Liver (tissue), 8 donors: ENCODE measurements at regions not wholly inside any gene's neighbourhood (a gene's known extent, or its start where the extent isn't known, plus 50 kb on each side); places are given as distances from the start of the nearest gene placed in this dataset.

ENCODE experiments used
- DNase-seq: peaks from one replicate; pipeline ENCODE4 v3.0.0-alpha.2; 2017; ENCODE audit warnings: low spot score
- H3K27ac ChIP-seq, 2 donors: one replicate each; pipeline ENCODE4 v1.7.0; 2013; ENCODE audit warnings: inconsistent platforms in 2 of 2, low read length in 2 of 2, control low read depth in 1 of 2, low read depth in 1 of 2, mild to moderate bottlenecking in 1 of 2
- H3K27me3 ChIP-seq, 4 donors: one replicate each; pipeline versions ENCODE4 v1.6.1 to v1.7.0; 2013; ENCODE audit warnings: low read length in 3 of 4, inconsistent platforms in 1 of 4, mild to moderate bottlenecking in 1 of 4, moderate library complexity in 1 of 4; ENCODE audit not compliant: control insufficient read depth in 4 of 4, insufficient read depth in 4 of 4
- H3K36me3 ChIP-seq, 4 donors: one replicate each; pipeline versions ENCODE4 v1.6.1 to v1.7.0; 2013; ENCODE audit warnings: low read length in 3 of 4, mild to moderate bottlenecking in 3 of 4, low read depth in 1 of 4, moderate library complexity in 1 of 4; ENCODE audit not compliant: control insufficient read depth in 4 of 4, insufficient read depth in 3 of 4
- H3K4me1 ChIP-seq, 4 donors: one replicate each; pipeline versions ENCODE4 v1.6.1 to v1.7.0; 2013; ENCODE audit warnings: low read length in 3 of 4, mild to moderate bottlenecking in 3 of 4, moderate library complexity in 1 of 4; ENCODE audit not compliant: control insufficient read depth in 4 of 4, insufficient read depth in 4 of 4
- H3K4me3 ChIP-seq, 3 donors: one replicate each; pipeline versions ENCODE4 v1.6.1 to v1.7.0; 2013; ENCODE audit warnings: low read length in 3 of 3, control low read depth in 1 of 3, low read depth in 1 of 3, mild to moderate bottlenecking in 1 of 3
- H3K9ac ChIP-seq, 2 donors: one replicate each; pipeline ENCODE4 v1.7.0; 2013; ENCODE audit warnings: low read length in 2 of 2, mild to moderate bottlenecking in 2 of 2, moderate library complexity in 2 of 2, control low read depth in 1 of 2, low read depth in 1 of 2
- H3K9me3 ChIP-seq, 4 donors: one replicate each; pipeline versions ENCODE4 v1.6.1 to v1.7.0; 2013; ENCODE audit warnings: low read length in 3 of 4; ENCODE audit not compliant: control insufficient read depth in 4 of 4
- EGR1 ChIP-seq, 2 donors: IDR thresholded peaks; 2 replicates each; pipeline ENCODE4 v1.6.1; 2016 to 2018; ENCODE audit warnings: antibody characterized with exemption in 2 of 2, low read depth in 2 of 2
- FOXA2 ChIP-seq: IDR thresholded peaks from 2 replicates; pipeline ENCODE4 v1.6.1; 2016; ENCODE audit warnings: antibody characterized with exemption
- GABPA ChIP-seq, 2 donors: IDR thresholded peaks in 1 of 2; conservative IDR thresholded peaks in 1 of 2; 2 replicates each; pipeline ENCODE4 v1.6.1; 2016; ENCODE audit warnings: antibody characterized with exemption in 2 of 2, mild to moderate bottlenecking in 1 of 2, moderate library complexity in 1 of 2
- HNF4A ChIP-seq, 2 donors: conservative IDR thresholded peaks; 2 replicates each; pipeline ENCODE4 v1.6.1; 2016; ENCODE audit warnings: antibody characterized with exemption in 2 of 2, mild to moderate bottlenecking in 2 of 2
- HNF4G ChIP-seq: IDR thresholded peaks from 2 replicates; pipeline ENCODE4 v1.6.1; 2016; ENCODE audit warnings: antibody characterized with exemption
- JUND ChIP-seq, 2 donors: IDR thresholded peaks; 2 replicates each; pipeline ENCODE4 v1.6.1; 2016; ENCODE audit warnings: antibody characterized with exemption in 2 of 2
- NR2F2 ChIP-seq: IDR thresholded peaks from 2 replicates; pipeline ENCODE4 v1.6.1; 2016; ENCODE audit warnings: antibody characterized with exemption
- RAD21 ChIP-seq, 2 donors: IDR thresholded peaks; 2 replicates each; pipeline ENCODE4 v1.6.1; 2016; ENCODE audit warnings: antibody characterized with exemption in 2 of 2, mild to moderate bottlenecking in 2 of 2
- SP1 ChIP-seq: IDR thresholded peaks from 2 replicates; pipeline ENCODE4 v1.6.1; 2018; ENCODE audit warnings: antibody characterized with exemption, mild to moderate bottlenecking
- TAF1 ChIP-seq: conservative IDR thresholded peaks from 2 replicates; pipeline ENCODE4 v1.6.1; 2016; ENCODE audit warnings: antibody characterized with exemption, mild to moderate bottlenecking
- YY1 ChIP-seq: IDR thresholded peaks from 2 replicates; pipeline ENCODE4 v1.6.1; 2016; ENCODE audit warnings: antibody characterized with exemption, mild to moderate bottlenecking
- WGBS: extraction: QIAGEN DNeasy Blood & Tissue Kit; methylation state at CpG from one replicate; pipeline ENCODE4 v1.1.7; 2013; 5-methylcytosine and 5-hydroxymethylcytosine counted together
- TF ChIP-seq, protein P1 (sequence below): fragments of 150-350 bp; IDR thresholded peaks from 2 replicates; pipeline ENCODE4 v1.5.1; 2017; ENCODE audit warnings: improper control_type of control experiment, low read depth, low read length; ENCODE audit not compliant: missing input control
- TF ChIP-seq, protein P2 (sequence below): IDR thresholded peaks from 2 replicates; pipeline ENCODE4 v1.6.1; 2016; ENCODE audit warnings: antibody characterized with exemption
- TF ChIP-seq, protein P3 (sequence below): IDR thresholded peaks from 2 replicates; pipeline ENCODE4 v1.6.1; 2016; ENCODE audit warnings: antibody characterized with exemption
- TF ChIP-seq, protein P4 (sequence below): IDR thresholded peaks from 2 replicates; pipeline ENCODE4 v1.6.1; 2016; ENCODE audit warnings: antibody characterized with exemption
- TF ChIP-seq, protein P5 (sequence below): IDR thresholded peaks from 2 replicates; pipeline ENCODE4 v1.6.1; 2016; ENCODE audit warnings: antibody characterized with exemption, mild to moderate bottlenecking
- donor health status: healthy.
- donor health status: healthy.
- donor health status: healthy.
- donor health status: healthy.
- donor health status: healthy.

DNA sequence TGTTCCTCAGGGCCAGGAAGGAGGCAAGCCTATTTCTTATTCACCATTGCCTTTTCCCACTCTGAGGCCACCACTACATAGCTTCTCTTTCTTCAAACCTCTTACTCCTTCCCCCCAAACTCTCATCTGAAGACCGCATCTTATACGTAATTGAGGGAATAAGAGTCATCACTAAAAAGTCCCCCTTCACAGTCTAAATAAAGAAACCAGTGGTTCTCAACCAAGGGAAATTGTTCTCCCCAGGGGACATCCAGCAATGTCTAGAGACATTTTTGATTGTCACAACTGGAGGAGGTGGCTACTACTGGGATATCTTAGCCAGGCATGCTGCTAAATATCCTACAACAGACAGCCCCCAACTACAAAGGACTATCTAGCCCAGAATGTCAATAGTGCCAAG, 327.6 kb upstream of the CNR1 start:
- no peaks in the 10 kb centered on the region for H3K27me3 ChIP-seq
- no peak for TF ChIP-seq FOXA2
- TF ChIP-seq EGR1 (IDR thresholded peaks at IDR 0.05; ENCODE audit: low read depth in 2 of 2), result no peak
- TF ChIP-seq GABPA (IDR thresholded peaks at IDR 0.05 in 1 of 2, conservative IDR thresholded peaks at IDR 0.05 in 1 of 2), result no peak
- TF ChIP-seq TAF1, result no peak
- TF ChIP-seq, protein P1, sequence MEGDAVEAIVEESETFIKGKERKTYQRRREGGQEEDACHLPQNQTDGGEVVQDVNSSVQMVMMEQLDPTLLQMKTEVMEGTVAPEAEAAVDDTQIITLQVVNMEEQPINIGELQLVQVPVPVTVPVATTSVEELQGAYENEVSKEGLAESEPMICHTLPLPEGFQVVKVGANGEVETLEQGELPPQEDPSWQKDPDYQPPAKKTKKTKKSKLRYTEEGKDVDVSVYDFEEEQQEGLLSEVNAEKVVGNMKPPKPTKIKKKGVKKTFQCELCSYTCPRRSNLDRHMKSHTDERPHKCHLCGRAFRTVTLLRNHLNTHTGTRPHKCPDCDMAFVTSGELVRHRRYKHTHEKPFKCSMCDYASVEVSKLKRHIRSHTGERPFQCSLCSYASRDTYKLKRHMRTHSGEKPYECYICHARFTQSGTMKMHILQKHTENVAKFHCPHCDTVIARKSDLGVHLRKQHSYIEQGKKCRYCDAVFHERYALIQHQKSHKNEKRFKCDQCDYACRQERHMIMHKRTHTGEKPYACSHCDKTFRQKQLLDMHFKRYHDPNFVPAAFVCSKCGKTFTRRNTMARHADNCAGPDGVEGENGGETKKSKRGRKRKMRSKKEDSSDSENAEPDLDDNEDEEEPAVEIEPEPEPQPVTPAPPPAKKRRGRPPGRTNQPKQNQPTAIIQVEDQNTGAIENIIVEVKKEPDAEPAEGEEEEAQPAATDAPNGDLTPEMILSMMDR, result no peak
- TF ChIP-seq, protein P2, sequence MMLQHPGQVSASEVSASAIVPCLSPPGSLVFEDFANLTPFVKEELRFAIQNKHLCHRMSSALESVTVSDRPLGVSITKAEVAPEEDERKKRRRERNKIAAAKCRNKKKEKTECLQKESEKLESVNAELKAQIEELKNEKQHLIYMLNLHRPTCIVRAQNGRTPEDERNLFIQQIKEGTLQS, result no peak
- TF ChIP-seq, protein P3, sequence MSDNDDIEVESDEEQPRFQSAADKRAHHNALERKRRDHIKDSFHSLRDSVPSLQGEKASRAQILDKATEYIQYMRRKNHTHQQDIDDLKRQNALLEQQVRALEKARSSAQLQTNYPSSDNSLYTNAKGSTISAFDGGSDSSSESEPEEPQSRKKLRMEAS, result no peak
- TF ChIP-seq HNF4G, result no peak
- WGBS, result 83% methylated on average over 2 of the region's 2 CpGs
- no peaks in the 10 kb centered on the region for H3K9me3 ChIP-seq
- no peaks in the 10 kb centered on the region for H3K36me3 ChIP-seq
- no peak for DNase-seq
- H3K4me1 ChIP-seq, result no peaks in the 10 kb centered on the region
- H3K4me3 ChIP-seq, result no peak overlapping the region
- no peak overlapping the region for H3K27ac ChIP-seq
- no peak overlapping the region for H3K9ac ChIP-seq

DNA sequence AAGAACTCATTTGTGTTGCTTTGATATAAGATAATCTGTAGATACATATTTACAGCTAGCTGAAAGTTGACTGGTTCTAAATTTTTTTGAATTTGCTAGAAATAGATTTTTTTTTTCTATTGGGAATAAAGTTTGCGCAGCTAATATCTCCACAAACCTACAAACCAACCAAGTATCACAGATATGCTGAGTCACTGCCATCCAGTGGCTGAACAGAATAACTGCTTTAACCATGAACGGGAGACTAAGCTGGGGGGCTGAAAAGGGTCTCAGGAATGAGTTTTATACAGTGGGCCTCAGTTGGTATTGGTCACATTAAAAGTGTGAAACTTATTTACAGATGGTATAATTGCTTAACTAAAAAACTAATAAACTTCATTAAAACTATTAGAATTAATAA, 326.7 kb upstream of the CNR1 start:
- no peak for DNase-seq
- H3K27ac ChIP-seq, result no peak overlapping the region
- TF ChIP-seq HNF4G (no peak), RAD21 (IDR thresholded peaks at IDR 0.05) (peak; percentile 76 to 78), TAF1 (no peak)
- TF ChIP-seq, protein P1, result peak; percentile 37

DNA sequence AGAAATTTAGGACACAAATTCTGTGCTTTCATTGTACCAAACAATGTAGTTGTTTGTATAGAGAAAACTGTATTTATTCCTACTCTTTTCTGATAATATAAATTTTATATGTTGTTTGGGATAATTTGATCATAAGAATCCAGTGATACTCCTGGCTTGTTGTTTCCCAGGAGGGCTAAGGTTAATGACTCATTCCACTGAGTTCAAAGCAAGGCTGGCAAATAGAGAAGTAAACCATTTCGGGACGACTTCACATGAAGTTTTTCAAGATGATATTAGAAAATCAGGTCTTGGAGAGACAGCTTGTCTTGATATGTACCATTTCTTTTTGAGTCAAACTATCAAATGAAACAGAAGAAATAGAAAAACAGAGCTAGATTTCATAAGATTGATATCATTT, 326.1 kb upstream of the CNR1 start:
- no peaks in the 10 kb centered on the region for H3K9me3 ChIP-seq
- TF ChIP-seq, protein P4, sequence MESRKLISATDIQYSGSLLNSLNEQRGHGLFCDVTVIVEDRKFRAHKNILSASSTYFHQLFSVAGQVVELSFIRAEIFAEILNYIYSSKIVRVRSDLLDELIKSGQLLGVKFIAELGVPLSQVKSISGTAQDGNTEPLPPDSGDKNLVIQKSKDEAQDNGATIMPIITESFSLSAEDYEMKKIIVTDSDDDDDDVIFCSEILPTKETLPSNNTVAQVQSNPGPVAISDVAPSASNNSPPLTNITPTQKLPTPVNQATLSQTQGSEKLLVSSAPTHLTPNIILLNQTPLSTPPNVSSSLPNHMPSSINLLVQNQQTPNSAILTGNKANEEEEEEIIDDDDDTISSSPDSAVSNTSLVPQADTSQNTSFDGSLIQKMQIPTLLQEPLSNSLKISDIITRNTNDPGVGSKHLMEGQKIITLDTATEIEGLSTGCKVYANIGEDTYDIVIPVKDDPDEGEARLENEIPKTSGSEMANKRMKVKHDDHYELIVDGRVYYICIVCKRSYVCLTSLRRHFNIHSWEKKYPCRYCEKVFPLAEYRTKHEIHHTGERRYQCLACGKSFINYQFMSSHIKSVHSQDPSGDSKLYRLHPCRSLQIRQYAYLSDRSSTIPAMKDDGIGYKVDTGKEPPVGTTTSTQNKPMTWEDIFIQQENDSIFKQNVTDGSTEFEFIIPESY, result no peak
- no peak for TF ChIP-seq RAD21 (IDR thresholded peaks at IDR 0.05)
- TF ChIP-seq HNF4A (conservative IDR thresholded peaks at IDR 0.05), result no peak
- TF ChIP-seq JUND (IDR thresholded peaks at IDR 0.05), result no peak
- TF ChIP-seq, protein P3, result no peak
- no peak for TF ChIP-seq YY1
- TF ChIP-seq GABPA (IDR thresholded peaks at IDR 0.05 in 1 of 2, conservative IDR thresholded peaks at IDR 0.05 in 1 of 2), result no peak
- no peak for TF ChIP-seq NR2F2
- TF ChIP-seq TAF1, result no peak
- TF ChIP-seq, protein P5, sequence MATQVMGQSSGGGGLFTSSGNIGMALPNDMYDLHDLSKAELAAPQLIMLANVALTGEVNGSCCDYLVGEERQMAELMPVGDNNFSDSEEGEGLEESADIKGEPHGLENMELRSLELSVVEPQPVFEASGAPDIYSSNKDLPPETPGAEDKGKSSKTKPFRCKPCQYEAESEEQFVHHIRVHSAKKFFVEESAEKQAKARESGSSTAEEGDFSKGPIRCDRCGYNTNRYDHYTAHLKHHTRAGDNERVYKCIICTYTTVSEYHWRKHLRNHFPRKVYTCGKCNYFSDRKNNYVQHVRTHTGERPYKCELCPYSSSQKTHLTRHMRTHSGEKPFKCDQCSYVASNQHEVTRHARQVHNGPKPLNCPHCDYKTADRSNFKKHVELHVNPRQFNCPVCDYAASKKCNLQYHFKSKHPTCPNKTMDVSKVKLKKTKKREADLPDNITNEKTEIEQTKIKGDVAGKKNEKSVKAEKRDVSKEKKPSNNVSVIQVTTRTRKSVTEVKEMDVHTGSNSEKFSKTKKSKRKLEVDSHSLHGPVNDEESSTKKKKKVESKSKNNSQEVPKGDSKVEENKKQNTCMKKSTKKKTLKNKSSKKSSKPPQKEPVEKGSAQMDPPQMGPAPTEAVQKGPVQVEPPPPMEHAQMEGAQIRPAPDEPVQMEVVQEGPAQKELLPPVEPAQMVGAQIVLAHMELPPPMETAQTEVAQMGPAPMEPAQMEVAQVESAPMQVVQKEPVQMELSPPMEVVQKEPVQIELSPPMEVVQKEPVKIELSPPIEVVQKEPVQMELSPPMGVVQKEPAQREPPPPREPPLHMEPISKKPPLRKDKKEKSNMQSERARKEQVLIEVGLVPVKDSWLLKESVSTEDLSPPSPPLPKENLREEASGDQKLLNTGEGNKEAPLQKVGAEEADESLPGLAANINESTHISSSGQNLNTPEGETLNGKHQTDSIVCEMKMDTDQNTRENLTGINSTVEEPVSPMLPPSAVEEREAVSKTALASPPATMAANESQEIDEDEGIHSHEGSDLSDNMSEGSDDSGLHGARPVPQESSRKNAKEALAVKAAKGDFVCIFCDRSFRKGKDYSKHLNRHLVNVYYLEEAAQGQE, result no peak
- TF ChIP-seq, protein P2, result no peak
- no peak for TF ChIP-seq SP1

More for the DNA sequence above, 326.7 kb upstream of the CNR1 start:
- Histone ChIP-seq H3K27me3 (no peaks in the 10 kb centered on the region), H3K36me3 (no peaks in the 10 kb centered on the region), H3K9ac (no peak overlapping the region), H3K4me1 (no peaks in the 10 kb centered on the region), H3K4me3 (no peak overlapping the region), H3K9me3 (no peaks in the 10 kb centered on the region)
- WGBS, result 56% methylated on average over 2 of the region's 2 CpGs

More for the DNA sequence above, 326.1 kb upstream of the CNR1 start:
- 55% methylated on average over 2 of the region's 2 CpGs for WGBS
- Histone ChIP-seq H3K27ac (no peak overlapping the region), H3K36me3 (no peaks in the 10 kb centered on the region), H3K4me3 (no peak overlapping the region), H3K27me3 (no peaks in the 10 kb centered on the region), H3K4me1 (no peaks in the 10 kb centered on the region), H3K9ac (no peak overlapping the region)
- no peak for DNase-seq
